ENCODE measurements at regions not wholly inside any gene's neighbourhood (a gene's known extent, or its start where the extent isn't known, plus 50 kb on each side); places are given as distances from the start of the nearest gene placed in this dataset.

- TF ChIP-seq, protein P1, sequence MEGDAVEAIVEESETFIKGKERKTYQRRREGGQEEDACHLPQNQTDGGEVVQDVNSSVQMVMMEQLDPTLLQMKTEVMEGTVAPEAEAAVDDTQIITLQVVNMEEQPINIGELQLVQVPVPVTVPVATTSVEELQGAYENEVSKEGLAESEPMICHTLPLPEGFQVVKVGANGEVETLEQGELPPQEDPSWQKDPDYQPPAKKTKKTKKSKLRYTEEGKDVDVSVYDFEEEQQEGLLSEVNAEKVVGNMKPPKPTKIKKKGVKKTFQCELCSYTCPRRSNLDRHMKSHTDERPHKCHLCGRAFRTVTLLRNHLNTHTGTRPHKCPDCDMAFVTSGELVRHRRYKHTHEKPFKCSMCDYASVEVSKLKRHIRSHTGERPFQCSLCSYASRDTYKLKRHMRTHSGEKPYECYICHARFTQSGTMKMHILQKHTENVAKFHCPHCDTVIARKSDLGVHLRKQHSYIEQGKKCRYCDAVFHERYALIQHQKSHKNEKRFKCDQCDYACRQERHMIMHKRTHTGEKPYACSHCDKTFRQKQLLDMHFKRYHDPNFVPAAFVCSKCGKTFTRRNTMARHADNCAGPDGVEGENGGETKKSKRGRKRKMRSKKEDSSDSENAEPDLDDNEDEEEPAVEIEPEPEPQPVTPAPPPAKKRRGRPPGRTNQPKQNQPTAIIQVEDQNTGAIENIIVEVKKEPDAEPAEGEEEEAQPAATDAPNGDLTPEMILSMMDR (IDR thresholded peaks at IDR 0.05; ENCODE audit: control insufficient read depth, insufficient read depth, low read depth, low read length, missing control alignments), result no peak
- H3K4me3 ChIP-seq (ENCODE audit: control insufficient read depth, low read depth, low read length), result no peak overlapping the region
- DNase-seq (ENCODE audit: low read depth), result no peak
Observed at GRCh38 chr2:240322991-240323390, 112.5 kb upstream of the GPC1 start.

DNA sequence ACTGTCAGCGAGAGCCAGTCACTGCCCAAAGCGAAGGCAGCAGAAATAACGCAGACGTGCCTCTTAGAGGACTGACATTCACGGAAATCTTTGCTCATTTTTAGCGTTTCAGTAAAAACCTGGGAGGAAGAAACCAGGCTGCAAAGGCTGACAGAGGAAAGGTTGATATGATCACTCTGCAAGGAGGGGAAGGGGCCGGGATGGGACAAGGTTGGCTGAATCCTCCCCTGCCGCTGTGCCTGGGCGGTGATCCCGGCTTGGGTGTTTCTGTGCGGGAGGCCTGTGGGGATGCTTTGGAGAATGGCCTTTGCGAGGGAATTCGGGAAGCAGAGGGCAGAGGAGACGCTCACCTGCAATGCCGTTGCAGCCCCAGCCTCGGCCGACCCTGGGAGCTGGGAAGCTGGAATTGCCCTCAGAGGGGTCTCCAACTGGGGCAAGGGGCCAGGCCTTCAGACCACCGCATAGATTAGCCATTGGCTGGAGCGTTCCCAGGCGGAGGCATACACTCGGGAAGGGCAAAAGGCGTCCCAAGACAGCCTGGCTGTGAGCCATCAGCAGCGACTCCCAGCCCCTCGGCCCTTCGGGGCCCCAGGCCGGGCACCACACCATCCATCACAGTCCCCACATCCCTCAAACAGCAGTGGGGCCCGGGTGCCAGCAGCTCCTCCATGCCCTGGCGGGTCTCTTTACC, 111.7 kb upstream of the GPC1 start:
- TF ChIP-seq, protein P1 (IDR thresholded peaks at IDR 0.05; ENCODE audit: control insufficient read depth, insufficient read depth, low read depth, low read length, missing control alignments), result no peak
- no peak for DNase-seq (ENCODE audit: low read depth)
- no peak overlapping the region for H3K4me3 ChIP-seq (ENCODE audit: control insufficient read depth, low read depth, low read length)

- TF ChIP-seq, protein P1 (IDR thresholded peaks at IDR 0.05; ENCODE audit: control insufficient read depth, insufficient read depth, low read depth, low read length, missing control alignments), result no peak
- DNase-seq (ENCODE audit: low read depth), result no peak
- no peak overlapping the region for H3K4me3 ChIP-seq (ENCODE audit: control insufficient read depth, low read depth, low read length)
Observed at GRCh38 chr2:240324312-240325015, 111.0 kb upstream of the GPC1 start.

DNA sequence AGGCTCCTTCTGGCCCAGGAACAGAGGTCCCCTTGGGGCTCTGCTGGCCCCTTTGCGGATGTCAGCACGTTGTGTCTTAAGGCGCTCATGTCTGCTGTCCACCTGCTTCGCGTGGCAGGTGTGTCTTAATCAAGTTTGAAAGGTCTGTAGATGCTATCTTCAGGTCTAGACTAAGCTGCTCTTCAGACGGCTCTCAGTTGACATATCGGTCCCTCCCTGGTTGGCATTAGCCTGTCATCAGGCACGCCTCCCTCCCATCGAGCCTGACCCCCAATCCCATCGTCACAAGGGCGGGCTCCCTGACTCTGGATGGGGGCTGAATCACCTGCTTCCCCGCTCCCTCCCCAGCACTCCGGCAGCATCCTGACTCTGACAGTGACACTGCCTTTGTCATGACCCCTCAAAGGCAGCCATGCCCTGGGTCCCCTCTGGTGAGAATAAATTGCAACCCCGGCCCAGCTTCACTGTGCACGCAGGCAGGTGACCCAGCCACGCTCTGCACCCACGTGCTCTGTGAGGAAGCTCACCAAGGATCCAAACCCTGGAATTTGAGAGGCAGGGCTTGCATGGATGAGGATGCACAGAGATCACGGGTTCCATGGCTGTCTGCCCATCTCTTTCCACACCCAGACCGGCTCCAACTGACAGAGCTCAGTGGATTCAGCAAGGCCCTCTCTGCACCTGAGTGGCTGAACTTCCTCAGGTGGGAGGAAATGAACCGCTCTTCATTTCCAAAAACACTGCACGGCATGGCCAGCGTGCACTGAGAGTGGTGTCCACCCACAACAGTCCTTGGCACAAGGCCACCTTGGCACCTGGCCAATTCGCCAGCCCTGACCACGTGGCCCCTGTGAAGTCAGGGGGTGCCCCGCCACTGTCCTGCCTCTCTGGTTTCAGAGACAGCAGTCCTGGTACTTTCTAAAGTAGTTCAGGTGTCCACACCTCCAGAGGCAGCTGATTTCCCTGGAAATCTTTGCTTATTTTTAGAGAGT, 110.2 kb upstream of the GPC1 start:
- H3K4me3 ChIP-seq (ENCODE audit: control insufficient read depth, low read depth, low read length), result no peak overlapping the region
- TF ChIP-seq, protein P1 (IDR thresholded peaks at IDR 0.05; ENCODE audit: control insufficient read depth, insufficient read depth, low read depth, low read length, missing control alignments), result no peak
- DNase-seq (ENCODE audit: low read depth), result no peak

- H3K4me3 ChIP-seq (ENCODE audit: control insufficient read depth, low read depth, low read length), result no peak overlapping the region
- no peak for DNase-seq (ENCODE audit: low read depth)
- TF ChIP-seq, protein P1 (IDR thresholded peaks at IDR 0.05; ENCODE audit: control insufficient read depth, insufficient read depth, low read depth, low read length, missing control alignments), result no peak
Observed at GRCh38 chr2:240326246-240326645, 109.2 kb upstream of the GPC1 start.

DNA sequence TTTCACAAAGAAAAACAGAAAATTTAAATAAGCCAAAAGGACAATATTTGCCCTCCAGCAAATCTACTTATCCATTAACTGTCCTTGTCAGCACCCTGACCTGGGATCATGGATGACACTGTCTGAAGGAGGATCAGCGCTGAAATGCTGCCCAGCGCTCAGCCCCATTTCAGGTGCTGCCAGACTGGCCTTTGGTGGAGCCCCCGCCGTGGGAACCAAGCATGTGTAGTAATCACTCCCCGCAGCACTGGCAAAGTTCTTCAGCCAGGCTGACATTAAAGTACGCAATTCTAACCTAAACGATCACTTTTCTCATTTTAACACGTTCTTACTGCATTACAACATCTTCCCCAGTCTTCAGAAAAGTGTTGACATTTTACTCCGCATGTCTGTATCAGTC, 108.6 kb upstream of the GPC1 start:
- TF ChIP-seq, protein P1 (IDR thresholded peaks at IDR 0.05; ENCODE audit: control insufficient read depth, insufficient read depth, low read depth, low read length, missing control alignments), result no peak
- no peak overlapping the region for H3K4me3 ChIP-seq (ENCODE audit: control insufficient read depth, low read depth, low read length)
- DNase-seq (ENCODE audit: low read depth), result no peak

Data from AG09309 (cell line).